Lung (tissue), 11 donors: ENCODE measurements at regions not wholly inside any gene's neighbourhood (a gene's known extent, or its start where the extent isn't known, plus 50 kb on each side); places are given as distances from the start of the nearest gene placed in this dataset.
A peak's percentile ranks its signal among the peaks of the same experiment; 100 is the strongest.

Experiments
- ATAC-seq: fragments of 200-7000 bp; cut with Tn5 transposase; one replicate; pipeline ENCODE4 v1.9.1; 2020; ENCODE audit warnings: moderate number of reproducible peaks; ENCODE audit not compliant: insufficient read depth, low FRiP score
- DNase-seq, 3 donors: peaks; one replicate each; pipeline ENCODE4 v3.0.0-alpha.2; 2013 to 2017
- H3K27ac ChIP-seq, 2 donors: one replicate each; pipeline ENCODE4 v1.5.1; 2013; ENCODE audit warnings: mild to moderate bottlenecking in 2 of 2, moderate library complexity in 2 of 2, control low read depth in 1 of 2, inconsistent platforms in 1 of 2, low read depth in 1 of 2, low read length in 1 of 2
- H3K27me3 ChIP-seq, 3 donors: one replicate each; pipeline ENCODE4 v1.5.1; 2013; ENCODE audit warnings: low read length in 2 of 3; ENCODE audit not compliant: control insufficient read depth in 3 of 3, insufficient read depth in 3 of 3
- H3K36me3 ChIP-seq, 4 donors: one replicate each; pipeline ENCODE4 v1.5.1; 2013; ENCODE audit warnings: low read length in 4 of 4, mild to moderate bottlenecking in 1 of 4, moderate library complexity in 1 of 4; ENCODE audit not compliant: control insufficient read depth in 4 of 4, insufficient read depth in 4 of 4
- H3K4me1 ChIP-seq, 5 donors: one replicate each; pipeline ENCODE4 v1.5.1; 2013; ENCODE audit warnings: low read length in 5 of 5, mild to moderate bottlenecking in 2 of 5, moderate library complexity in 1 of 5; ENCODE audit not compliant: control insufficient read depth in 5 of 5, insufficient read depth in 5 of 5
- H3K4me3 ChIP-seq: one replicate; pipeline ENCODE4 v1.5.1; 2013; ENCODE audit warnings: mild to moderate bottlenecking, control low read depth, moderate library complexity
- H3K9ac ChIP-seq, 2 donors: one replicate each; pipeline ENCODE4 v1.5.1; 2013; ENCODE audit warnings: low read length in 2 of 2, control low read depth in 1 of 2; ENCODE audit not compliant: insufficient read depth in 1 of 2
- H3K9me3 ChIP-seq, 4 donors: one replicate each; pipeline ENCODE4 v1.5.1; 2013; ENCODE audit warnings: low read length in 3 of 4, mild to moderate bottlenecking in 1 of 4, moderate library complexity in 1 of 4; ENCODE audit not compliant: control insufficient read depth in 4 of 4, insufficient read depth in 3 of 4
- WGBS, 2 donors: extraction: QIAGEN DNeasy Blood & Tissue Kit; methylation state at CpG; one replicate each; pipeline ENCODE4 v1.1.7; 2013; 5-methylcytosine and 5-hydroxymethylcytosine counted together
- TF ChIP-seq, protein P1 (sequence below): IDR thresholded peaks from 2 replicates; pipeline ENCODE4 v1.5.1; 2012; ENCODE audit warnings: mild to moderate bottlenecking; ENCODE audit errors: control extremely low read depth, extremely low read depth
- donor health status: control.
- donor health status: control.
- donor health status: Bipolar disorder and iron deficiency.
- donor health status: healthy.
- donor health status: DM: yes; HTN: yes; CAD: no.

DNA sequence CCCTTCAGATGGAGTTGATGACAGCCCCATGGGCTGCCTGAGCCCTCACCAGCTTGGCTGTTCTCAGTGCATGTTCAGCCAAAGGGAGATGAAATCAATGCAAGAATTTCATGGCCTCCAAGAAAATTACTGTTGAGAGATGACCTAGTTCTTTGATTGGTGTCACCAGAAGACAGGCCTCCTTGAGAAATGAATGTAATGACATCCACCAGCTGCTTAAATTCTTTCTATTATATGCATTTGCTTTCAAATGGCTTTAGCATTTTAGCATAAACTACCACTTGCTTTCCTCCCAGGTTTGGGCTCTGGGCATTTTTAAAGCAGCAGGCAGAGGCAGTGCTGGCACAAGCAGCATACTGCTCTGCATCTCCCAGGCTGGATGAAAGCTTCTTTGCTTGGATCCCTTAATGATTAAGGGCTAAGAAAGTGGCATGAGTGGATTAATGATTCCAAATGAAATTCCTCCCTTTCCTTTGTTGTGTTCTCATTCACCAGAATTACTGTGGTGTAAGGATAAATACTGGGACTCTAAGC, 278.4 kb downstream of the ZNF326 start:
- H3K9ac ChIP-seq: no peak overlapping the region
- no peak overlapping the region for H3K4me3 ChIP-seq
- TF ChIP-seq, protein P1, sequence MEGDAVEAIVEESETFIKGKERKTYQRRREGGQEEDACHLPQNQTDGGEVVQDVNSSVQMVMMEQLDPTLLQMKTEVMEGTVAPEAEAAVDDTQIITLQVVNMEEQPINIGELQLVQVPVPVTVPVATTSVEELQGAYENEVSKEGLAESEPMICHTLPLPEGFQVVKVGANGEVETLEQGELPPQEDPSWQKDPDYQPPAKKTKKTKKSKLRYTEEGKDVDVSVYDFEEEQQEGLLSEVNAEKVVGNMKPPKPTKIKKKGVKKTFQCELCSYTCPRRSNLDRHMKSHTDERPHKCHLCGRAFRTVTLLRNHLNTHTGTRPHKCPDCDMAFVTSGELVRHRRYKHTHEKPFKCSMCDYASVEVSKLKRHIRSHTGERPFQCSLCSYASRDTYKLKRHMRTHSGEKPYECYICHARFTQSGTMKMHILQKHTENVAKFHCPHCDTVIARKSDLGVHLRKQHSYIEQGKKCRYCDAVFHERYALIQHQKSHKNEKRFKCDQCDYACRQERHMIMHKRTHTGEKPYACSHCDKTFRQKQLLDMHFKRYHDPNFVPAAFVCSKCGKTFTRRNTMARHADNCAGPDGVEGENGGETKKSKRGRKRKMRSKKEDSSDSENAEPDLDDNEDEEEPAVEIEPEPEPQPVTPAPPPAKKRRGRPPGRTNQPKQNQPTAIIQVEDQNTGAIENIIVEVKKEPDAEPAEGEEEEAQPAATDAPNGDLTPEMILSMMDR: no peak
- no peaks in the 10 kb centered on the region for H3K36me3 ChIP-seq
- ATAC-seq (no peak), DNase-seq (peak in 2 of 3 donors; percentile 18 to 43)
- H3K9me3 ChIP-seq: peaks cover 0 to 2% (median 0%) of the 10 kb centered on the region in 4 donors
- no peaks in the 10 kb centered on the region for H3K27me3 ChIP-seq
- H3K27ac ChIP-seq: no peak overlapping the region
- no peaks in the 10 kb centered on the region for H3K4me1 ChIP-seq

DNA sequence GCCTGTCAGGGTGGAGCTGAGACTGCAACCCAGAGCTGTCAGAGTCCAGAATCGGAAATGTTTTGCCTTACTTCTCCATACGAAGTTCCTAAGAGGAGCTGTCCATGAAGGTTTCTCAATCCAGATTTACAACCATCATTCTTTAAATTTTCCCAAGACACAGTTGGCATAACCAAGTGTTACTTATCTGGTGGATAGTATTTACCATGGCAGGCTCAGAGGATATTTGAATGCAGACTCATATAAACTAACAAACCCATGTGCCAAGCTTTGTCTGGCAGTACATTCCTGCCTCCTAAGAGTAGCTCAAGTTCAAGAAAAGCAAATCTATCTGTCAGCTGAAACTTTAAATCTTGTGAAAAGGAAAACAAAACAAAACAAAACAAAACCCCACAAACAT, 267.9 kb downstream of the ZNF326 start:
- WGBS, 2 donors: 43 to 73% methylated on average over 2 of the region's 2 CpGs
- ATAC-seq: no peak

DNA sequence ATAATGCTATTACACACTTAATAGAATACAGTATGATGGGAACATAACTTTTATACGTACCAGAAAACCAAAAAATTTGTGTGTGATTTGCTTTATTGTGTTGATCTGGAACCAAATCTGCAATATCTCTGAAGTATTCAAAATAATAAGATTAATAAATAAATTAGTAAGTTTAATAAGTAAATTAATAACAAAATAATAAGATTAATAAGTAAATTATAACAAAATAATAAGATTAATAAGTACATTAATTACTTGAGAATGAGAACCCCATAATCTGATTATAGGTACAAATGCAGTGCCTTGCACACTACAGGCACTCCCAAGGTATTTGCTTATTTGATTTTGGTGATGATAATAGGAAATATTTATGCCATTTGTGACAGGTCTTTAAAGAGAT, 267.4 kb downstream of the ZNF326 start:
- DNase-seq (no peak), ATAC-seq (no peak)
- 90 to 100% methylated on average over 1 of the region's 1 CpG for WGBS, 2 donors
- Histone ChIP-seq H3K9me3 (no peaks in the 10 kb centered on the region), H3K27me3 (no peaks in the 10 kb centered on the region), H3K9ac (no peak overlapping the region), H3K4me1 (peaks cover 0 to 7% (median 0%) of the 10 kb centered on the region in 5 donors), H3K36me3 (no peaks in the 10 kb centered on the region), H3K4me3 (no peak overlapping the region), H3K27ac (no peak overlapping the region)
- TF ChIP-seq, protein P1: no peak

More for the DNA sequence above, 267.9 kb downstream of the ZNF326 start:
- TF ChIP-seq, protein P1: no peak
- H3K9me3 ChIP-seq: no peaks in the 10 kb centered on the region
- peaks cover 0 to 7% (median 0%) of the 10 kb centered on the region in 5 donors for H3K4me1 ChIP-seq
- no peaks in the 10 kb centered on the region for H3K27me3 ChIP-seq
- H3K9ac ChIP-seq: no peak overlapping the region
- peak in 2 of 3 donors; percentile 25 to 39 for DNase-seq
- no peak overlapping the region for H3K4me3 ChIP-seq
- no peaks in the 10 kb centered on the region for H3K36me3 ChIP-seq
- no peak overlapping the region for H3K27ac ChIP-seq

DNA sequence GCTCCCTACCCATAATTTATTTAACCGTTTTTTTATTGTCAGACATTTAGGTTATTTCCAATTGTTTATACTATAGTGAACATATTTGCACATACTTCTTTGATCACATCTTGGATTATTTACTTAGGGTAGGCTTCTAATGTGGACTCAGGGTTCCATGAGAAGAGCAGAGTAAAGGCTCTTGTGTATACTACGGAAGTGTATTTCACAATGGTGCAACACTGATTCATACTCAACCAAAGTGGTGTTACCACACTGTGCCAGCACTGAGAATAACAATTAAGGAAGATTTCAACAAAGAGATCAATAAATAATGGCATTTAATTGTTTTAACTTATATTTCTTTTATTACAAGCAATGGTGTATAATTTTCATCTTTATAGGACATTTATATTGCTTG, 251.2 kb downstream of the ZNF326 start:
- Histone ChIP-seq H3K4me3 (no peak overlapping the region), H3K4me1 (no peaks in the 10 kb centered on the region), H3K9ac (no peak overlapping the region), H3K27me3 (no peaks in the 10 kb centered on the region), H3K9me3 (peaks cover 0 to 6% (median 0%) of the 10 kb centered on the region in 4 donors), H3K27ac (no peak overlapping the region), H3K36me3 (no peaks in the 10 kb centered on the region)
- DNase-seq (no peak), ATAC-seq (no peak)
- TF ChIP-seq, protein P1: no peak
- WGBS, 2 donors: 62 to 76% methylated on average over 2 of the region's 2 CpGs
